Thymus (tissue), 11 donors: ENCODE measurements at regions not wholly inside any gene's neighbourhood (a gene's known extent, or its start where the extent isn't known, plus 50 kb on each side); places are given as distances from the start of the nearest gene placed in this dataset.

Source experiments
- DNase-seq, 9 donors: peaks; one replicate each; pipeline ENCODE4 v3.0.0-alpha.2; 2013; ENCODE audit warnings: low spot score in 9 of 9, low read depth in 6 of 9, missing footprints in 1 of 9
- H3K27ac ChIP-seq, 2 donors: one replicate each; pipeline ENCODE4 v1.5.1; 2013; ENCODE audit warnings: control low read depth in 1 of 2, low read depth in 1 of 2, low read length in 1 of 2, mild to moderate bottlenecking in 1 of 2, moderate library complexity in 1 of 2
- H3K27me3 ChIP-seq, 2 donors: one replicate each; pipeline ENCODE4 v1.5.1; 2013; ENCODE audit warnings: low read length in 1 of 2; ENCODE audit not compliant: control insufficient read depth in 2 of 2, insufficient read depth in 1 of 2
- H3K36me3 ChIP-seq, 2 donors: one replicate each; pipeline ENCODE4 v1.5.1; 2013; ENCODE audit warnings: low read length in 1 of 2, mild to moderate bottlenecking in 1 of 2, moderate library complexity in 1 of 2; ENCODE audit not compliant: control insufficient read depth in 2 of 2, insufficient read depth in 2 of 2
- H3K4me1 ChIP-seq, 2 donors: one replicate each; pipeline ENCODE4 v1.5.1; 2013; ENCODE audit warnings: low read length in 2 of 2; ENCODE audit not compliant: control insufficient read depth in 2 of 2, insufficient read depth in 2 of 2
- H3K4me3 ChIP-seq, 2 donors: one replicate each; pipeline ENCODE4 v1.5.1; 2013; ENCODE audit warnings: low read length in 2 of 2, control low read depth in 1 of 2, mild to moderate bottlenecking in 1 of 2
- H3K9me3 ChIP-seq, 2 donors: one replicate each; pipeline ENCODE4 v1.5.1; 2013; ENCODE audit warnings: low read length in 1 of 2, mild to moderate bottlenecking in 1 of 2; ENCODE audit not compliant: control insufficient read depth in 2 of 2, insufficient read depth in 1 of 2
- WGBS: extraction: QIAGEN DNeasy Blood & Tissue Kit; methylation state at CpG from one replicate; pipeline ENCODE4 v1.1.7; 2013; 5-methylcytosine and 5-hydroxymethylcytosine counted together
- donor health status: healthy.

DNA sequence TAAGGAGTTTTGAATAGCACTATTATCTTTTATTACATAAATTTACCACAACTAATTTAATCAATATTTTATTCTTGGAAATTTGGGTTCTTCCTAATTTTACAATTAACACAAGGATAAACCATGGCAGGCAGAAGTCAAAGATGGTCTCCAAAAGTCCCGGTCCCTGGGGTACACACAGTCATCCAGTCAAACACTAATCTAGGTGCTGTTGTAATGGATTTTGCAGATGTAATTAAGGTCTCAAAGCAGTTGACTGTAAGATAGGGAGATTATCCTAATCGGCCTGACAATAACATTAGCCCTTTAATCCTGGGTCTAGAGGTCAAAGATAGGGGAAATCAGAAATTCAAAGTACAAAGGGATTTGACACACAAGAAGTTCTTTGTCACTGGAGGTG is 57.5 kb upstream of the HTR1A start:
- Histone ChIP-seq H3K36me3 (no peaks in the 10 kb centered on the region), H3K27ac (no peak overlapping the region), H3K4me3 (no peak overlapping the region), H3K4me1 (no peaks in the 10 kb centered on the region), H3K27me3 (no peaks in the 10 kb centered on the region), H3K9me3 (no peaks in the 10 kb centered on the region)
- WGBS, result 77% methylated on average over 2 of the region's 2 CpGs
- no peak for DNase-seq

DNA sequence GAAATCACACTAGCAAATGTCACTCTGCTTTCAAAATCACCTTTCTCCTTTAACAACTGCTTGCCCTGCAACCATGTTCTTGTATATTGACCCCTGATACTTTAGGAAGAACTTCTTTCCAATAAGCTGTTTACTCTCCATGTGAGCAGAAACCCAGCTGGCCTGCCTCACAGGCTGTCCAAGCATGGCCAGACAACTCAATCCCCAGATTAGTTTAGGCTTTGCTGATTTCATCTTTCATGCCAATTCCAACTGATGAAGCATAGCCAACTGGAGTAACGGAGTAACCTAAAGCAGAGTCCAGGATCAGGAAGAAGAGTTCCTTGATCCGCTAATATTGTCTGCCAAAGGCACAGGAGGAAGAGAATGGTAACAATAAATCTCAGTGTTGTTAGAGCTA is 56.7 kb upstream of the HTR1A start:
- no peak overlapping the region for H3K4me3 ChIP-seq
- H3K27ac ChIP-seq, result no peak overlapping the region
- DNase-seq, result no peak
- no peaks in the 10 kb centered on the region for H3K9me3 ChIP-seq
- 97% methylated on average over 2 of the region's 2 CpGs for WGBS
- no peaks in the 10 kb centered on the region for H3K27me3 ChIP-seq
- no peaks in the 10 kb centered on the region for H3K4me1 ChIP-seq
- no peaks in the 10 kb centered on the region for H3K36me3 ChIP-seq

DNA sequence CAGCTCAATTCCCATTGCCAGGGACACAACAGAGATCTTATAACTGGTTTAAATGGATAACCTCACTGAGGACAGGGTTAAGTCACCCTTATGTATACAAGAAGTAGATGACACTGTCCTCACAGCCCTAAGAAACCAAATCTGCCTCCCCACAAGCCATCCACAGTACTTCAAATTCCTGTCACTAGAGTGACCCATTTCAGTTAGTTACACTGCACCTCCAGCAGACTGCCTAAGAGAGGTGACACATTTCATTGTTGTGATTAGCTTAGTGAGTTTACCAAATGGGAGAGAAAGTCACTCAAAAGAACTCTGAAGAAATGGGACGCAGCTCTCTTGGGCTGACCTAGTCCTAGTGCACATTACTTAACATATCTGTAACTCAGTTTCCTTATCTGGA is 53.6 kb upstream of the HTR1A start:
- Histone ChIP-seq H3K27ac (no peak overlapping the region), H3K4me3 (no peak overlapping the region), H3K27me3 (no peaks in the 10 kb centered on the region), H3K4me1 (no peaks in the 10 kb centered on the region), H3K9me3 (no peaks in the 10 kb centered on the region), H3K36me3 (no peaks in the 10 kb centered on the region)
- no peak for DNase-seq
- WGBS, result 80% methylated on average over 1 of the region's 1 CpG
